ENCODE measurements at regions not wholly inside any gene's neighbourhood (a gene's known extent, or its start where the extent isn't known, plus 50 kb on each side); places are given as distances from the start of the nearest gene placed in this dataset.

DNA sequence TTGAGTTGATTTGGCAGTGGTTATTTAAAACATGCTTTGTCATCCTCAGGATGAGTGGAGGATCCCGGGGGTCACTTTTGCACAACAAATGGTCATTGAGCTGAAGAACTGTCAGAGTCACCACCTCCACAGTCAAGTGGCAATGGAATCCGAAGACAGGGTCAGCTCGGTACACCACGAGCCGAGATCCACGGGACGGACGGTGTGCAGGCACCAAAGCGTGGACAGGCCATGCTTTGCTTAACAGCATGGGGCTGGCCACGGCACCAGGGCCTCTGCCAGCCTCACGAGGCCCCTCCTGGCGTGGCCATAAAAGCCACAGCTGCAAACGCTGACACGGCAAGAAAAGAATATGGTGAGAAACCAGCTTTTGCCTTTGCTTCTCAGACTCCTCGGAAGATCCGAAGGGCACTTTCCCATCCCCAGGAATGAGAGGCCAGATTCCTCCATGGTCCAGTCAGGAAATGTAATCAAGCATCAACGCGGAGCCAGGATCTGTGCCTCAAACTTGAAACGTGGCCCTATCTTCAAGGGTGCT, 152.2 kb upstream of the DIO3 start:
- TF ChIP-seq POLR2AphosphoS5 (IDR thresholded peaks at IDR 0.05; ENCODE audit: low read depth), result no peak
- no peak for TF ChIP-seq CTCF (conservative IDR thresholded peaks at IDR 0.05; ENCODE audit: low read depth in 2 of 2)
- no peak for TF ChIP-seq EZH2 (IDR thresholded peaks at IDR 0.05; ENCODE audit: low read depth, unreplicated experiment)
- TF ChIP-seq REST (IDR thresholded peaks at IDR 0.05; ENCODE audit: unreplicated experiment), result no peak
- TF ChIP-seq CREB1 (CRISPR knock-in tag; IDR thresholded peaks at IDR 0.05; ENCODE audit: low read depth), result no peak
- TF ChIP-seq, protein P1, sequence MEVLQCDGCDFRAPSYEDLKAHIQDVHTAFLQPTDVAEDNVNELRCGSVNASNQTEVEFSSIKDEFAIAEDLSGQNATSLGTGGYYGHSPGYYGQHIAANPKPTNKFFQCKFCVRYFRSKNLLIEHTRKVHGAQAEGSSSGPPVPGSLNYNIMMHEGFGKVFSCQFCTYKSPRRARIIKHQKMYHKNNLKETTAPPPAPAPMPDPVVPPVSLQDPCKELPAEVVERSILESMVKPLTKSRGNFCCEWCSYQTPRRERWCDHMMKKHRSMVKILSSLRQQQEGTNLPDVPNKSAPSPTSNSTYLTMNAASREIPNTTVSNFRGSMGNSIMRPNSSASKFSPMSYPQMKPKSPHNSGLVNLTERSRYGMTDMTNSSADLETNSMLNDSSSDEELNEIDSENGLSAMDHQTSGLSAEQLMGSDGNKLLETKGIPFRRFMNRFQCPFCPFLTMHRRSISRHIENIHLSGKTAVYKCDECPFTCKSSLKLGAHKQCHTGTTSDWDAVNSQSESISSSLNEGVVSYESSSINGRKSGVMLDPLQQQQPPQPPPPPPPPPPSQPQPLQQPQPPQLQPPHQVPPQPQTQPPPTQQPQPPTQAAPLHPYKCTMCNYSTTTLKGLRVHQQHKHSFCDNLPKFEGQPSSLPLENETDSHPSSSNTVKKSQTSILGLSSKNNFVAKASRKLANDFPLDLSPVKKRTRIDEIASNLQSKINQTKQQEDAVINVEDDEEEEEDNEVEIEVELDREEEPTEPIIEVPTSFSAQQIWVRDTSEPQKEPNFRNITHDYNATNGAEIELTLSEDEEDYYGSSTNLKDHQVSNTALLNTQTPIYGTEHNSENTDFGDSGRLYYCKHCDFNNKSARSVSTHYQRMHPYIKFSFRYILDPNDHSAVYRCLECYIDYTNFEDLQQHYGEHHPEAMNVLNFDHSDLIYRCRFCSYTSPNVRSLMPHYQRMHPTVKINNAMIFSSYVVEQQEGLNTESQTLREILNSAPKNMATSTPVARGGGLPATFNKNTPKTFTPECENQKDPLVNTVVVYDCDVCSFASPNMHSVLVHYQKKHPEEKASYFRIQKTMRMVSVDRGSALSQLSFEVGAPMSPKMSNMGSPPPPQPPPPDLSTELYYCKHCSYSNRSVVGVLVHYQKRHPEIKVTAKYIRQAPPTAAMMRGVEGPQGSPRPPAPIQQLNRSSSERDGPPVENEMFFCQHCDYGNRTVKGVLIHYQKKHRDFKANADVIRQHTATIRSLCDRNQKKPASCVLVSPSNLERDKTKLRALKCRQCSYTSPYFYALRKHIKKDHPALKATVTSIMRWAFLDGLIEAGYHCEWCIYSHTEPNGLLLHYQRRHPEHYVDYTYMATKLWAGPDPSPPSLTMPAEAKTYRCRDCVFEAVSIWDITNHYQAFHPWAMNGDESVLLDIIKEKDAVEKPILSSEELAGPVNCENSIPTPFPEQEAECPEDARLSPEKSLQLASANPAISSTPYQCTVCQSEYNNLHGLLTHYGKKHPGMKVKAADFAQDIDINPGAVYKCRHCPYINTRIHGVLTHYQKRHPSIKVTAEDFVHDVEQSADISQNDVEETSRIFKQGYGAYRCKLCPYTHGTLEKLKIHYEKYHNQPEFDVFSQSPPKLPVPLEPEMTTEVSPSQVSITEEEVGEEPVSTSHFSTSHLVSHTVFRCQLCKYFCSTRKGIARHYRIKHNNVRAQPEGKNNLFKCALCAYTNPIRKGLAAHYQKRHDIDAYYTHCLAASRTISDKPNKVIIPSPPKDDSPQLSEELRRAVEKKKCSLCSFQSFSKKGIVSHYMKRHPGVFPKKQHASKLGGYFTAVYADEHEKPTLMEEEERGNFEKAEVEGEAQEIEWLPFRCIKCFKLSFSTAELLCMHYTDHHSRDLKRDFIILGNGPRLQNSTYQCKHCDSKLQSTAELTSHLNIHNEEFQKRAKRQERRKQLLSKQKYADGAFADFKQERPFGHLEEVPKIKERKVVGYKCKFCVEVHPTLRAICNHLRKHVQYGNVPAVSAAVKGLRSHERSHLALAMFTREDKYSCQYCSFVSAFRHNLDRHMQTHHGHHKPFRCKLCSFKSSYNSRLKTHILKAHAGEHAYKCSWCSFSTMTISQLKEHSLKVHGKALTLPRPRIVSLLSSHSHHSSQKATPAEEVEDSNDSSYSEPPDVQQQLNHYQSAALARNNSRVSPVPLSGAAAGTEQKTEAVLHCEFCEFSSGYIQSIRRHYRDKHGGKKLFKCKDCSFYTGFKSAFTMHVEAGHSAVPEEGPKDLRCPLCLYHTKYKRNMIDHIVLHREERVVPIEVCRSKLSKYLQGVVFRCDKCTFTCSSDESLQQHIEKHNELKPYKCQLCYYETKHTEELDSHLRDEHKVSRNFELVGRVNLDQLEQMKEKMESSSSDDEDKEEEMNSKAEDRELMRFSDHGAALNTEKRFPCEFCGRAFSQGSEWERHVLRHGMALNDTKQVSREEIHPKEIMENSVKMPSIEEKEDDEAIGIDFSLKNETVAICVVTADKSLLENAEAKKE (CRISPR knock-in tag; IDR thresholded peaks at IDR 0.05), result no peak
- no peak for TF ChIP-seq JUNB (IDR thresholded peaks at IDR 0.05; ENCODE audit: unreplicated experiment)
- no peak for TF ChIP-seq EZH2phosphoT487 (IDR thresholded peaks at IDR 0.05; ENCODE audit: unreplicated experiment)
- TF ChIP-seq STAT1 (IDR thresholded peaks at IDR 0.05; ENCODE audit: unreplicated experiment), result no peak
- TF ChIP-seq, protein P2, sequence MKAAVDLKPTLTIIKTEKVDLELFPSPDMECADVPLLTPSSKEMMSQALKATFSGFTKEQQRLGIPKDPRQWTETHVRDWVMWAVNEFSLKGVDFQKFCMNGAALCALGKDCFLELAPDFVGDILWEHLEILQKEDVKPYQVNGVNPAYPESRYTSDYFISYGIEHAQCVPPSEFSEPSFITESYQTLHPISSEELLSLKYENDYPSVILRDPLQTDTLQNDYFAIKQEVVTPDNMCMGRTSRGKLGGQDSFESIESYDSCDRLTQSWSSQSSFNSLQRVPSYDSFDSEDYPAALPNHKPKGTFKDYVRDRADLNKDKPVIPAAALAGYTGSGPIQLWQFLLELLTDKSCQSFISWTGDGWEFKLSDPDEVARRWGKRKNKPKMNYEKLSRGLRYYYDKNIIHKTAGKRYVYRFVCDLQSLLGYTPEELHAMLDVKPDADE (IDR thresholded peaks at IDR 0.05), result no peak
